IPS DF 4.7 (cell line): ENCODE measurements at regions not wholly inside any gene's neighbourhood (a gene's known extent, or its start where the extent isn't known, plus 50 kb on each side); places are given as distances from the start of the nearest gene placed in this dataset.
"Not testable (repeated sequence)": the region's sequence is repeated elsewhere in the genome, so short reads cannot be mapped to it uniquely, and the experiment has no call there.

Source experiments
- DNase-seq: peaks from one replicate; pipeline ENCODE4 v3.0.0-alpha.2; 2013; ENCODE audit warnings: low spot score; ENCODE audit errors: extremely low read depth

DNA sequence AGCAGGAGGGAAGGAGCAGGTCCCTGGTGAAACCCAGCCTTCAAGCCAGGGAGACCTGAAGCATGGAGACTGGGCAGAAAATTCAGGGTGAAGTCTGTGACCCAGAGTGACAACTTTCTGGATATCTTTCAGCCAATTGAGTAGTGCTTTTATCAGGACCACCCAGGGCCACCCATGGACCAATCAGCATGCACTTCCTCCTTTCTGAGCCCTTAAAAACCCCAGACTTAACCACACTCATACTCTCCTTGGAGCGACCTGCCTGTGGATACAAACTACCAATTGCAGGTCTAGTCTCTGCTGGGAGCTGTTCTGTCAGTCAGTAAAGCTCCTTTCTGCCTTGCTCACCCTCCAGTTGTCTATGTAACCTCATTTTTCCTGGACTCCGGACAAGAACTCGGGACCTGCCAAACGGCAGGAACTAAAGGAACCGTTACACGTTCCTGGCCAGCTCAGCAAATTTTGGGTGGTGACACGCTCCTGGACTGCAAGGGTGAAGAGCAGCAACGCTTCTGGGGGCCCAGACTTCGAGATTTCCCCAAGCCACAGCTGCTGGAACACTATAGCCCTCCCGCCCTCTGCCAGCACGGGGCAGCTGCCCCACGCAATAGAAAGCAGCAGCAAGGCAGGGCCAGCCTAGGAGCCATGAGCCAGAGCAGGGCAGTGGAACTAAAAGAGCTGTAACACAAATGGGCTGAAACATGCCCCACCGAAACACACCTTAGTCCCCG lies 1183.4 kb downstream of the AMY1C start:
- DNase-seq, result no peak

DNA sequence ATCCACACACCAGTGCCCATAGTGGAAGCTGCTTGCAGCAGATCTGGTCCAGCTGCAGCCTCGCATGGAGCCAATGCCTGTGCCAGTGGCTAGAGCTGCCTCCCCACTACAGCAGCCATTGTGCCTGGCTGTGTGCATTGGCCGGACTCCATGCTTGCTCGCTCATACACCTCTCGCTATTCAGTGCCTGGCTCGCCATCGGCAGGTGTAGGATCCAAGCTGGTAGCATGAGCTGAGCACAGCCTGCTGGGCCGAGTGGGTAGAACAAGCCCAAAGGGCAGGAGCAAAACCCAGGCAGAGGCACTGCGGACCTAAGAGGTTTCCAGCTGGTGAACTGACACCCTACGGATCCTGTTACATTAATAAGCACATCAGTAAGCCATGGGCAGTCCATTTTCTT lies 1184.1 kb downstream of the AMY1C start:
- DNase-seq, result no peak

DNA sequence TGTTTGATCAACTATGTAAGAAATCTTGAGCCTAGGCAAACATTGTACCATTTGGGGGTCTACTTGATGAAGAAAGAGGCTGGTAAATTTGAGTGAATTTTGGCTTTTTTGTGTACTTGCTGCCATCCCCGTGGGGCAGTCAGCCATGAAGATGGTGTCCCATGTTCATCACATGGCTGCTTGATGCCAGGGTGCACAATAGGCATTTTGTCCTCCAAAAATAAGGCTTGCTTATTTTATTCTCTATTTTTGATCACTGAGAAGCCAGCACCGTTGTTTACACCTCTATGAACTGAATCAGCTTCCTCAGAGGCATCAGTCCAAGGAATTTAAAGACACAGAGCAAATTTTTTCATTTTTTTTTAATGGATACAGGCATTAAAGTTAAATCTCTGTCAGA lies 1195.7 kb downstream of the AMY1C start:
- no peak for DNase-seq

DNA sequence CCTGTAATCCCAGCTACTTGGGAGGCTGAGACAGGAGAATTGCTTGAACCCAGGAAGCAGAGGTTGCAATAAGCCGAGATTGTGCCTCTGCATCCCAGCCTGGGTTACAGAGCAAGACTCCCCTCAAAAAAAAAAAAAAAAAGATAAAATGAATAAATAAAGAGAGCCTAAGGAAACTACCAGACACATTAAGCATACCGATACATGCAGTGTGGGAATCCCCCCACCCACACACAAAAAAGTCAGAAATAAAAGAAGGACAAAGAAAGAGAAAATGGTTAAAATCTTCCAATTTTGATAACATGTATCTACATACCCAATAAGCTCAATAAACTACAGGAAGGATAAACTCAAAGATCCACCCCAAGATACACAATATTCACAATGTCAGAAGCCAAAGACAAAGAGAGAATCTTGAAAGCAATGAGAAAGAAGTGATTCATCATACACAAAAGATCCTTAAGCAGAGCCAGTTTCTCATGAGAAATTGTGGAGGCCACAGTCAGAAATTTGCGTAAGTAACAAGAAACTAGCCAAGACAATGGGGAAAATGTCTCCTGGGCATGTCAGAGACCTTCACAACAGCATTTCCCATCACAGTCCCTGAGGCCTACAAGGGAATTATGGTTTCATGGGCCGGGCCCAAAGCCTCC lies 1197.0 kb downstream of the AMY1C start:
- no peak for DNase-seq

DNA sequence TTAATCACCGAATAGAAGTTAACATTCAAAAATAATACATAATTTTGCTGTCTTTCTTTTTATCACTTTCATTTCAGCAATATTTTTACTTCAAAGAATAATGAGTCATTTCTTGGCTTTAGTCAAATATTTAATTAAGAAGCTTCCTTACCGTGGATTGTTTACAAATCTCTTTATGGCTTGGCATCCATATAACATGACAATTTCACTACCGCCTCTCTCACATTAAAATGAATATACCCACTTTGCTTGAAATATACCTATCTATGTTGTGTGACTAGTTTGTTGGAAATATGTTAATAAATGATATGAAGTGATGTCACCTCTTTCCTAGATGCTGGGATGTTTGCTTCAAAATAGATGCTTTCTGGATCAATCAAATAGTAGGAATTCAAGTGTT lies 1203.9 kb downstream of the AMY1C start:
- DNase-seq, result no peak

DNA sequence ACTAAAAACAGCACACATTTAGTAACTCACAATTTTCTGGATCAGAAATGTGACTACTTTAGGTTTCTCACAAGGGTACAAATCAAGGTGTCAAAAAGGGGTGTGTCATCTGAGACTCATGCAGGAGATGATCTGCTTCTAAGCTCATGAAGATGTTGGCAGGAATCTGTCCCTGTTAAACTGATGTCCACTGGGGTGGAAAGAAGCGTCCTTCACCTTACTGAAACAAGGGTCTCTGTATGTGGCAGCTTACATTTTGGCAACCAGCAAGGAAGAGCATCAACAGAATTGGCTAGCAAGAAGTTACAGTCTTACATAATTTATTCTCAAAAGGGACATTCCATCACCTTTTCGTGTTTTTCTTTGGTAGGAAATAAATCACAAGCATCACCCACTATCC lies 1223.8 kb downstream of the AMY1C start:
- DNase-seq, result no peak

DNA sequence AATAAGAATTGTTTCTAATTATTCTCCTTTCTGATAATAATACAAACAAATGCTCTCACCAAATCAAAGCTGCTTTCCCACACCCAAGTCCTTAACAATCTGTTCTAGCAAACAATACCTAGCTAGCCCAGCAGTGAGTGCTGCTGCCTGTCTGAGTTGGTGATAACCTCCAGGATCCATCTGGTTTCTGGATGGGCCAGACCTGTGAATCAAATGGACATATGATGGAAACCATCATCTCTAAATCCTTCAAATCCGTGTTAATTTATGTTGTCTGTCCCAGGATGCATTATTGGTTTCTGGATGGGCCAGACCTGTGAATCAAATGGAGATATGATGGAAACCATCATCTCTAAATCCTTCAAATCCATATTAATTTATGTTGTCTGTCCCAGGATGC lies 1230.0 kb downstream of the AMY1C start:
- DNase-seq, result no peak

DNA sequence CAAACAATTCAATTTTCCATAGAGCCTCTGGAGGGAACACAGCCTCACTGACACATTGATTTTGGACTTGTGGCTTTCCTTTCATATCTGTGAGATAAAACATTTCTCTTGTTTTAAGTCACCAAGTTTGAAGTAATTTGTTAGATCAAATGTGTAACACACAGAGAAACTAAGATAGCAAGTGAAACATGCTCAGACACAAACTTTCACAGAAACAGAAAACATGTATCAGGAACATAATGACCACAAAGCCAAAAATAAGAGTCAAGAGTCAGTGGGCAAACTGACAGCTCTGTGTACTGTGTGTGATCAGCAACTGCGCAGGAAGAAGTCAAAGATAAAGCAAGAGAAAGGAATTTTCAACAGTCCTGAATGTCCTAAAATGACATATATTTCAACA lies 1237.5 kb downstream of the AMY1C start:
- DNase-seq, result no peak

DNA sequence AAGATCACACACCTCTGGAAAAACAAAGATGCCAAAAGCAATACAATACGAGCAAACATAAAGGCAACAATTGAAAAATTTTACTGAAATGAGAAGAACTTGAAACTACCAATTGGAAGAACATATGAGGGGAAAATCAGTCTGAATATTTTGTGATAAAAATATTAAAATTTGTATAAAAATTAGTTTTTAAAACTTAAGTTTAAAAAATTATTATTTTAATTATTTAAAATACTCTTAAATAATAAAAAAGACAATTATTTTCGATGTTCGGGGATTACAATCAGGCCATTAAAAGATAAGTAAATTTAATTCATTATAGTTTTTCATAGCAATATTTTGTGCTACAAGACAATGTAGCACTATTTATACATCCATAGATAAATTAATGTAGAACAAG lies 1239.3 kb downstream of the AMY1C start:
- DNase-seq, result no peak

DNA sequence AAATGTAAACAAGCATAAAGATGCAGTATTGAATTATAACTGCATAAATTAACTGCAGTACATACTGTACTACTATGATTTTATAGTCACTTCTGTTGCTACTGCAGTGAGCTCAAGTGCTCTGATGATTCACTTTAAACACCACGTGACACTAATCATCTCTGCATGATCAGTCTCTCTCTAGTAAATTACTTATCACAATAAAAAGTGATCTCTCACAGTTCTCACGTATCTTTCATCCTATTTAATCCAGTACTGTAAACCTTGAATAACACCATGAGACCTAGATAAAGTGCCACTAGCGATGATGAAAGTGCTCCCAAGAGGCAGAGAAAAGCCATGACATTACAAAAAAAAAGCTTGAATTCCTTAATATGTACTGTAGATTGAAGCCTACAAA lies 1242.0 kb downstream of the AMY1C start:
- DNase-seq, result no peak

DNA sequence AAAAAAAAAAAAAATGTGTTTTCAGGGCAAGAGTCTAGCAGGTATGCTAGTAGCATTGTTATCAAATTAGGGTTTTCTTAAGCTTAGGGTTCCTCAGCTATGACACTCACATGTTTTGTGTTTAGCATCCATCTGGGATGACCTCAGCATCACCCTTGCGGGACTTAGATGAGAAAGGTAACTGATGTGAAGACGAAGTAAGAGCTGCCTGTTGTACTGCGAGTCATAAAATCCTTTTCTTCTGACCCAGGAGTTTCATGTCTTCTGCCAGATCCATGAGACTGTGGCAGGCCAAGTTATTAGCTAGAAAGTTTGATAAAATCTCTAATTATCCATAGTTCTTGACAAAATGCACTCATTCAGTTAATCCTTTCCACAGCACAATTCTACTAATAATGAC lies 1251.1 kb downstream of the AMY1C start:
- no peak for DNase-seq

DNA sequence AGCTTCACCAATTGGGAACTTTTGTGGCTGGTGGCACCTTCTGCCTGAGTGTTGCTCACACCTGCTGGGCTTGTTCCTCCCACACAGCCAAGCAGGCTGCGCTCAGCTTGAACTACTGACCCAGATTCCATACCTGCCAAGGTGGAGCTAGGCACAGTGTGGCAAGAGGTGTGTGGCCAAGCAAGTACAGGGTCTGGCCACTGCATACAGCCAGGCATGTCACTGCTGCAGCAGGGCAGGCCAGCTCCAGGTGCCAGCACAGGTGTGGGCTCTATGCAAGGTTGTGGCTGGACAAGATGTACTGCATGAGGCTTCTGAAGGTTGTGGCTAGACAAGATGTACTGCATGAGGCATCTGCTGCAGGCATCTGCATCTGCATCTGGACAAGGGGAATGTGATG lies 1254.8 kb downstream of the AMY1C start:
- no peak for DNase-seq

DNA sequence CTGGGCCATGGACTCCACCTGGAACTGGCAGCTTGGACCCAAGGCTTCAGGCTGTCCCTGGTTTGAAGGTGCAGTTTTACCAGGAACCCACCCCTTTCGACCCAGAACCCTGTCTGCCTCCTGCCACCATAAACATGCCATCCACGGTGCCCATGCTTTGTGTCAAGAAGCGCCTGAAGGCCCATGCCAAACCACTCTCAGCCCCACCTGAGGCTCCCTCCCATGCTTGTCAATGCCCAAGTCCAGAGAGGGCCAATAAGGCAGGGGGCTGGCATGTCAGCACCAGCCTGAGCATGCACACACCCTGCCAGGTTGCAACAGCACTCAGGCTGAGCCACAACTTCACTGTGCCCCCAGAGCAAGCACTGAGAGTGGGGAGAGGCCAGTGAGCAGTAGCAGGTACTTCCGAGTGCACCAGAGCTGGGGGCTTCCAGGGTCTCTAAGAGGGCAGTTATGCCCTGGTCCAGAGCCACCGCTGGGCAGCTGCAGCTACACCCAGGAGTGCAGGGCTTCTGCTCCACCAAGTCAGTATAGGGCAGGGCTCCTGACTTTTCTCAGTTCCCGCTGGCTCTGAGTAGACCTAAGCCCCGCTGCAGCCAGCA lies 1256.0 kb downstream of the AMY1C start:
- no peak for DNase-seq

DNA sequence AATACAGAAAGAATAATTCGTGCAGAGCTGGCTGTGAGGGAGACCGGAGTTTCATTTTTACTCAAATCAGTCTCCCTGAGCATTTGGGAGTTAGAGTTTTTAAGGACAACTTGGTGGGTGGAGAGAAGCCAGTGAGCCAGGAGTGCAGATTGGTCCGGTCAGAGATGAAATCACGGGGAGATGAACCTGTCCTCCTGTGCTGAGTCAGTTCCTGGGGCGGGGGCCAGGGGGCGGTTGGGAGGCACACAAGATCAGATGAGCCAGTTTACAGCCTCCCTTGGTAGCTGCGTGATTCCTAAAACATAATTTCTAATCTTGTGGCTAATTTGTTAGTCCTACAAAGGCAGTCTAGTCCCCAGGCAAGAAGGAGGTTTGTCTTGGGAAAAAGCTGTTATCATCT lies 1267.9 kb downstream of the AMY1C start:
- DNase-seq, result no peak

DNA sequence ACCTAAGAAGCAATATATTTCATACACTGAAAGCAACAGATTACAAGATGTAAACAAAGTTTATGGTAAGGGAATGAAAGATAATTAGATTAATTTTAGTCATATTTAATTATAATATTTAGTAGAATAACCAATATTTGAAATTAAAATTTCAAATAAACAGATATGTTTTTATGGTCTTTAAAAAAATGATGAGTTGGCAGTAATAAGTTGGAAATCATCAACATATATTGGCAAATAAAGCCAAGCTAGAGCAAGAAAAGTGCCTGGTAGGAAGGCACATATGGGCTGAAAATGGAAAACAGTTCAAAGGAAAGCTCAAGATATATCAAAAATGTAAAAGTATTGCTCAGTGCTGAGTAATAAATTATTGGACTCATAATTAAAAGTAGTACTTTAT lies 1274.0 kb downstream of the AMY1C start:
- DNase-seq, result no peak

DNA sequence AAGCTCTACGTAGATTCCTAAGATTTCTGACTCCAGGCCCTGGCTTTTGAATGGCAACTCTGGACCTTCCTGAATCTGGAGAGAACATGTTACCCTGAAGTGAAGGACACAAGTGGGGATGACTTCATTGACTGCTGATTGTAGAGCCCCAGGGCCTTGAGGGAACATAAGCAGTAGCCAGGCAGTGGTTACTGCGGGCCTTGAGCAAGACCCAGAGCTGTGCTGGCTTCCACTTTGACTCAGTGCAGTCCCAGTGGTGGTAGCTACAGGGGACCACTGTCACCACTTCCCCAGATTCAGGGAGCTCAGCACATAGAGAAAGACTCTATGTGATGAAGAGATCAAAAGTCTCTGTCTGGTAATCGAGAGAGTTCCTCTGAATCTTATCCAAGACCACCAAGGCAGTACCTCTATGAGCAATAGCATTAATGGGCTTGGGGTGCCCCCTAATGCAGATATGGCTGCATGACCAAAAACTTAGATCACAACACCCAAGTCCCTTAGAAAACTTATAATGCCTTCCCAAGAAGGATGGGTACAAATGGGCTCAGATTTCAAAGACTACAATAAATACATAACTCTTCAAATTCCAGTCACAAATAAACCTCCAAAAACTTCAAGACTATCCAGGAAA lies 1278.3 kb downstream of the AMY1C start:
- DNase-seq, result no peak

DNA sequence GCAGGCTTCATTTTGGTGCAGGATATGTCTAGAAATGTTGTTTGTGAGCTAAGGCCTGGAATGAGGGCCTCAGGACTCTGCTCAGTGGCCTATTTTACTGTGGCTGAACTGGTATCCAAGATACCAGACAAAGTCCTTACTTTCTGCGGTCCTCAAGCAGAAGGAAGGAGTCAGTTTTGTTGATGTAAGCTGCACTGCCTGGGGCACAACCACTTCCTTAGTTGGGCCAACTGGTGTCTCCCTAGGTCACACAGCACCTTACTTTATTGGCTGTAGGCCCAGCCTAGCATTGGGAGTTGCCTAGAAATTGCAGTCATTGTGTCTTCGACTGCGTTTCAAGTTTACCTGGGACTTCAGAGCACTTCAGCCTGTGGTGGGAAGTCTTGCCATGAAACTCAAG lies 1322.7 kb downstream of the AMY1C start:
- no peak for DNase-seq

DNA sequence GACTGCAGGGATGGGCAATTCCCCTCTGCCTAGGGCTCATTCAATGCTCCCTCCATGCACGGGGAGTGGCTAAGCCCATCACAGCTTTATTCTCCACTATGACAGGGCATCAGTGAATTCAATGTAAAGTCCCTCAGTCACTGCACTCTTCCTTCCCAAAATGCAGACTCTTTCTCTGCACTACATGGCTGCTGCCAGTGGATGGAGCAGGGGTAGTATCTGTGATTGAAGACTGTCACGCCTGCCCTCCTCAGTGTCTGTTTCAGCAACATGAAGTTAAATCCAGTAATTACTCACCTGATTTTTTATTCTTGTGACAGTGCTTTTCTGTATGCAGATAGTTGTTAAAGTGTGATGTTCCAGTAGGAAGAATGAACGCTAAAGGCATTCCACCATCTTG lies 1323.2 kb downstream of the AMY1C start:
- DNase-seq, result no peak

DNA sequence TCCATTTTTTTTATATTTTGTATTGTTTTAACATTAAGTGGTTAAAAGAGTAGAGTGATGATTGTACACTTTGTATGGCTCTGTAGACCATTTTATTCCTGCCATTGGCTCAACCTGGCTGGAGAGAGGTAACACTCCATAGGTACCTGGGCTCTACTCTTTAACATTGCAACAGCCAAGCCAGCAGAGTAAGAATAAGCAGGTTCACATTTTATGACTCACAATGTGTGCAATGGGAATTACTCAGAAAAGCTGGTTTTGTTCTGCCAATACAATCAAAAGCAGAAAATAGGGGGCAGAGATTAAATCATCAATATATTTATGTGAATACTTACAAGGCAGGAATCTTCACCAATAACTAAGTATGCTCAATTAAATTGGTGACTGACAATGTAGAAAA lies 1324.0 kb downstream of the AMY1C start:
- no peak for DNase-seq

DNA sequence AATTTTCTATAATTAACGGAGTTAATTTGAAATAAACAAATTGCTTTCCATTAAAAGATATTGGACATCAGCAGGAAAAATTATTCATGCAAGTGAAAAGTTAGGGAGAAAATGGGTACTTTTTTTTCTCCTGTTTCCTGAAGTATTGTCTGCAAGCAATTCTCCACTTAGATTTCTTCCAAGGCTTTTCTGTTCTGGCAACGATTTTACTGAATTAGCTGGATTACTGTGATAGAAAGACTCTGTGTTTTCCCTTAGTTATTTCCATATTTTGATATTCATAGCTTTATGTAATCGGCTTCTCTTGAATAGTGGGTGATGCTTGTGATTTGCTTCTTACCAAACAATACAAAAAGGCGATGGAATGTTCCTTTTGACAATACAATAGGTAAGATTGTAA lies 1333.9 kb downstream of the AMY1C start:
- no peak for DNase-seq

DNA sequence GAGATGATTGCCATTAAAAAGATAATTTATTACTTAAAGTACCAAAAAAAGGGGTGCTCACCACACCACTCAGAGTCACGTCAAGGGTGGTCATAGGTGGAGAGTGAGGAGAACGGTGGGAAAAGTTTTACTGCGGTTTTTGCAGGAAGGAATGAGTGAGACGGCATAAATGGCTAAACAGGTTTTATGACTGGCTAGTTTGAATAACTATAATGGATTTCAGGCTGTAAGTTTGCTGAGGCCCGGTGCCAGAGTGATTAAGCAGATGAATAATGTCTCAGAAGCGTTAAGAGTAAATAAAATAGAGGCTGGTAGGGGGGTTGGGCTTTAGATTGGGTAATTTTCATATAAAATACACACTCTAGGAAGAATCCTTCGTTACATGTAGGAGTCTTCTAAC lies 1337.8 kb downstream of the AMY1C start:
- DNase-seq, result no peak

DNA sequence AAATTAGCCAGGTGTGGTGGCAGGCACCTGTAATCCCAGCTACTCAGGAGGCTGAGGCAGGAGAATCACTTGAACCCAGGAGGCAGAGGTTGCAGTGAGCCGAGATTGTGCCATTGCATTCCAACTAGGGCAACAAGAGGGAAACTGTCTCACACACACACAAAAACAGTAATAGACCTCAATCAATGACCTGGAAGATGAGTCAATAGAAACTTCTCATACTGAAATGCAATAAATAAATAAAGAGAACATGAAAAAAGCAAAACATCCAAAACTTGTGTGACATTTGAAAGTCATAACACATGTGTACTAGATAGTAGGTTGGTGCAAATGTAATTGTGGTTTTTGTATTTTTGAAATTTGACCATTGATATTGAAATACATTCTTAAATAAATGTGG lies 1338.5 kb downstream of the AMY1C start:
- DNase-seq, result no peak

DNA sequence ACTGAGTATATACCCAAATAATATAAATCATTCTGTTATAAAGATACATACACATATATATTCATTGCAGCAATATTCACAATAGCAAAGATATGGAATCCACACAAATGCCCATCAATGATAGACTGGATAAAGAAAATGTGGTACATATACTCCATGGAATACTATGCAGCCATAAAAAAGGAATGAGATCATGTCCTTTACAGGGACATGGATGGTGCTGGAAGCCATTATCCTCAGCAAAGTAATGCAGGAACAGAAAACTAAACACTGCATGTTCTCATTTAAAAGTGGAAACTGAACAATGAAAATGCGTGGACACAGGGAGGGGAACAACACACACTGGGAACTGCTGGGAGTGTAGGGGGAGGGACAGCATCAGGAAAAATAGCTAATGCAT lies 1344.2 kb downstream of the AMY1C start:
- not testable (repeated sequence) for DNase-seq
